Left renal pelvis (tissue), 4 donors: ENCODE measurements at regions not wholly inside any gene's neighbourhood (a gene's known extent, or its start where the extent isn't known, plus 50 kb on each side); places are given as distances from the start of the nearest gene placed in this dataset.
"Not testable (repeated sequence)": the region's sequence is repeated elsewhere in the genome, so short reads cannot be mapped to it uniquely, and the experiment has no call there.

ENCODE experiments used
- DNase-seq, 4 donors: peaks; one replicate each; pipeline ENCODE4 v3.0.0-alpha.2; 2013; ENCODE audit warnings: low read depth in 4 of 4, low spot score in 3 of 4

GRCh38 chr20:25853718-25854388, 157.2 kb upstream of the ZNF337 start:
- peak in 2 of 4 donors; percentile 69 for DNase-seq

DNA sequence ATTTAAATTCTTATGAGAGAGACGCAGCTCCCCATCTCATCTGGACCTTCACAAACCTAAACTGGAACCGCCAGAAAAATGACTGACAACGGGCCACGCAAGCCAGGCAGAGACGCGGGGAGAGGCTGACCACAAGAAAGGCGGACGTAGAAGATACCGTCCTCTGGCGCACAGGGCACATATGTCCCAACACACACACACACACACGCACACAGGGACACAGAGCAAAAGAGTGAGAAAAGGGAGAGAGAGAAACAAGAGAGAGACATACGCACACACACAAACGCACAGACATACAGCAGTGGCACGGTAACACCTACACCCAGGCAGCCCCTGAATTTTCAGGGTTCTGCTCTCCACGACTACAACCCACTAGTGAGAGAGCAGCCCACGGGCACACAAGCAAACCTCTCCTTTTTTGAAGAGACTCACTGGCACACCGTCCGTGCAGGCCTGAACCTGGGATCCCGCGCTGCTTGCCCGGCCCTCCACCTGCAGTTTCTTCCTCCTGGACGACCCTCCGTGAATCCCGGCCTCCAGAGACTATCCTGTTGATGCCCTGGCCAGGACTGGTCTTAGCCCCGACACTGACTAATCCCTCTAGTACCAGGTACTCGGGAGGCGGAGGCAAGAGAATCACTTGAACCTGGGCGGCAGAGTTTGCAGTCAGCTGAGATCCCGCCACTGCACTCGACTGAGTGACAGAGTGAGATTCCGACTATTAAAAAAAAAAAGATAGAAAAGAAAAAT, 156.5 kb upstream of the ZNF337 start:
- DNase-seq, result not testable (repeated sequence)

- not testable (repeated sequence) for DNase-seq
These were observed 153.5 kb upstream of the ZNF337 start for GRCh38 chr20:25850133-25850532.

DNA sequence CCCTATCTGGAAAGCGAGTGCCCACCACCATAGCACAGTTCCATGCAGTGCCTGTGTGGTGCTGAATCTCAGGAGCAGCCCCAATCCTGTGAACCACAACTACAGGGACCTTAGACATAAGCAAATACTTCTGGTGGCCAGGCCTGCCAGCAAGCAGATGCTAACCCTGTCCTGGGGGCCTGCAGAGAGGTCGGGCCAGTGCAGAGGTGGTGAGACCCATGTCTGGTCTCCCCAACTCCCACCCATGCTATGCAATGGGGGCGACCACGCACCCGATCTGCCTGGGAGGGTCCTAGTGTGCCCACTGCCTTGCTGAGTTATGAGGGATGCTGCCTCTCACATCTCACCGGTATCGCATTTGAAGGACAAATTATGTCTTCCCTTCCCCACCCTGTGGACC, 151.6 kb upstream of the ZNF337 start:
- DNase-seq, result no peak

GRCh38 chr20:25844640-25845039, 148.0 kb upstream of the ZNF337 start:
- DNase-seq, result not testable (repeated sequence)

DNA sequence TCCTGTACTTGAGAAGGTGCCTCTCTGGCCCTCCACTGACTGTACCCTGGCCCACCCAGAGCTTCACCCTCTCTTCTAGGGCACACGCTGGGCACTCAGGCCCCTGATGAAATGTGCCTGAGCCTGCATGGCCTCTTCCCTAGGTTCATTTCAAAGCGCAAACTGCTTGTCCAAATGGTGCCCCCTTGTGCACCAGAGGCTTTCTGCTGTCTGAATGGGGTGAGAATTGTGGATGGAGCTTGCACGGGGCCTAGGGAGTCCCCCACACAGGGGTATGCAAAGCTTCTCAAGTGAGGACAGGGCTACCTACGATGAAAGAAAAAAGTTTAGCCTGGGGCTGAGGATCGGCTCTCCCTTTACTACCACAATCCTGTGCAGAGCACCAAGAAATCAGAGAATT, 116.9 kb upstream of the ZNF337 start:
- DNase-seq, result not testable (repeated sequence)

GRCh38 chr20:25798174-25798993, 101.7 kb upstream of the ZNF337 start:
- not testable (repeated sequence) for DNase-seq

- DNase-seq, result not testable (repeated sequence)
These were observed 100.4 kb upstream of the ZNF337 start for GRCh38 chr20:25797062-25797461.

- not testable (repeated sequence) for DNase-seq
These were observed 80.6 kb upstream of the ZNF337 start for GRCh38 chr20:25777241-25777640.

DNA sequence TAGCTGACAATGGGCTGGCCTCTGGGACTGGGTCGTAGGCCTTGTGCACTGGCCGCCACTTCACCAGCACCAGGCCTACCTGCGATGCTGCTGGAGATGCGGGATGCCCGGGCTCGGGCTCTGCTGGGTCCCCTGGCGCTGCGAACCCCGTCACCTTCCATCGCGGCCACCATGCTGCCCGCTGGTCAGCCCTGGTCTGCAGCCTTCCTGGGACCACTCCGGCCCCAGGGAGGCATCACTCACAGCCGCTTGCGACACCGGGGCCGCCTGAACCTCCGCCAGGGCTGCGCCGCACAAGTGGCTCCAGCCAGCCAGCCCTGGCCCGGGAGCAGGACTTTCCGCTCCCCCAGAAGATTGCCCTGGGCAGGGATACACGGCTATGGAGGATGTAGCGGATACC, 78.1 kb upstream of the ZNF337 start:
- DNase-seq, result not testable (repeated sequence)

DNA sequence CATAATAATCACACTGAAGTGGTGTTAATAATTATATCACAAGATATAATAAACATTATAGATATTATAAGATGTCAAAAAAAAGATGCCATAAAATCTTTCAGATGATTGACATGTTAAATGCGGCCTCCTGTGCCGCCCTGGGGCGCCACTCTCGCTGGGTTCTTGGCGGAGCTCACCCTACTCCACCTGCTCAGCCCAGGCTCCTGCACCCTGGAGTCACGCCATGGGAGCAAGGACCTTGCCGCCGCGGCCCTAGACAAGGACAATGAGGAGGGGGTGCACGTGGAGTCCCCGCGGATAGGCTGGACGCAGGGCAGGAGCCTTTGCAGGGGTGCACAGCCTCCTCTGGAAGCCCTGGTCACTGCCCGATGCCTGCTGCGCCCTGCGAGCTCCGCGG, 77.5 kb upstream of the ZNF337 start:
- DNase-seq, result not testable (repeated sequence)

DNA sequence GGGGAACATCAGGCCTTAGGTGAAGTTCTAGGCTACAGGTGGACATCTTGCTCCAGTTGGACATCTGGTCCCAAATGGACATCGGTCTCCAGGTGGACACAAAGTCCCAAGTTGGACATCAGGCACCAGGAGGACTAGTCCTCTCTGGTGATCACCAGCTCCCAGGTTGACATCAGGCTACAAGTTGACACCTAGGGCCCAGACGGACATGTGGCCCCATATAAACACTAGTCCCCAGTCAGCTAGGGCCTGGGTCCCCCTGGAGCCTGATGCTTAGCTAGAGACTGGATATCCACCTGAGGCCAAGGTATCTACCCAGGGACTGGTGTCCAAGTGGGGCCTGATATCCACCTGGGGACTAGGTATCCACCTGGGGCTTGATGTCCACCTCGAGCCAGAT, 75.8 kb upstream of the ZNF337 start:
- DNase-seq, result not testable (repeated sequence)

DNA sequence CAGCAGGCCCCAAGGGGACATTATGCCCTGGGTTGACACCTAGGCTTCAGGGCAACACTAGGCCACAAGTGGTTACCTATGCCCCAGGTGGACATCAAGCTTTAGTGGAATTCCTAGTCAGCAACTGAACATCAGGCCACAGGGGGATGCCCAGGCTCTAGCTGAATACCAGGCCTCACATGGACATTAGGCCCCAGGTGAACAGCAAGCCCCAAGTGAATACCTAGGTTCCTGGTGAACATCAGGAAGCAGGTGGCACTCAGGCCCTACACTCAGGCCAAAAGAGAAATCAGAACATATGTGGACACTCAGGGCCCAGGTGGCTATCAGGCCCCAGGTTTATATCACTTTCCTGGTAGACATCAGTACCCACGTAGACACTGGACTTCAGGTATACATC, 75.2 kb upstream of the ZNF337 start:
- DNase-seq, result not testable (repeated sequence)

- no peak for DNase-seq
These were observed 64.9 kb upstream of the ZNF337 start for GRCh38 chr20:25761596-25761995.

DNA sequence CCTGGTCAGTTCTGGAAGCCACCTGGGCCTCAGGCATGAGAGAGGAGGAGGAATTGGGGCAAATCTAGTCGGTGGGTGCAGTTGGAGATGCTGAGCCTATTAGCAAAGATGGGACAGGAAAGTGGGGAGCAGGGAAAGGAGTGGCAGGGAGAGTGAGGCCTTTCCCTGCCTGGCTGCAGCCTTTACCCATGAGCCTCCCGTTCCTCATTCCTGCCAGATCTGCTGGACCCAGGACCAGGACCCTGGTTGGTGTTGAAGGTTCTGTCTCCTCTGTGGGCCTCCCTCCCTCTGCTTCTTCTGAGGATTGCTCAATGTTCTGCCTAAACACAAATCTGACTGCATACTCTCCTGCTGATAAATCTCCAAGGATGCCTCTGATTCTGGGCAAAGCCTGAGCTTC, 64.4 kb upstream of the ZNF337 start:
- not testable (repeated sequence) for DNase-seq

- peak; percentile 29 to 35 (median 32) for DNase-seq
These were observed 54.4 kb upstream of the ZNF337 start for GRCh38 chr20:25750765-25751696.

DNA sequence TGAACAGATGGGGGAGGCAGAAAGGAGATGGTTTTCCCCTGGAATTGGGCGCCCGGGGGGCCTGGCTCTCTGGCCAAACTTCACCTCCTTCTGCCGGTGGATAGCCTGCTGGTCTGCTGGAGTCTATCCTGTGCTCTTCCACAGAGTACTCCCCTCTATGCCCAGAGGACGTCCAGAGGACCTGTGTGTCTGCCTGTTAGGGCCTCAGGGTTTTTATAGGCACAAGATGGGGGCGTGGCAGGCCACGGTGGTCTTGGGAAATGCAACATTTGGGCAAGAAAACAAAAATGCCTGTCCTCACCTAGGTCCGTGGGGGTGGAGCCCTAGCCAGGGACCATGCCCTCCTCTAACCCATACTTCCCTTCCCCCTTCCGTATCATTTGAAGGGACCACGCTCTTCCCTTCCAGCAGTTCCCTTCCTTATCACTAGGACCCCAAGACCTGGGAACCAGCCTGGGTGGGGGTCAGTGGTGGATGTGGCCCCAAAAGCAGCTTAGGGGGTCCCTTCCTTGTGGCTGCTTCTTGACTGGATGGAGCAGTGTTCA, 53.6 kb upstream of the ZNF337 start:
- DNase-seq, result no peak

GRCh38 chr20:25749649-25750048, 53.0 kb upstream of the ZNF337 start:
- DNase-seq, result no peak
